Fibroblast of villous mesenchyme (primary cell): ENCODE measurements at regions not wholly inside any gene's neighbourhood (a gene's known extent, or its start where the extent isn't known, plus 50 kb on each side); places are given as distances from the start of the nearest gene placed in this dataset.
"Not testable (repeated sequence)": the region's sequence is repeated elsewhere in the genome, so short reads cannot be mapped to it uniquely, and the experiment has no call there.

Source experiments
- DNase-seq: peaks from one replicate; pipeline ENCODE4 v3.0.0-alpha.2; 2010; ENCODE audit warnings: low read depth
- H3K4me3 ChIP-seq: 2 replicates; pipeline ENCODE4 v1.5.1; 2011; ENCODE audit warnings: low read depth, mild to moderate bottlenecking, low read length
- TF ChIP-seq, protein P1 (sequence below): IDR thresholded peaks from 2 replicates; pipeline ENCODE4 v1.5.1; 2012; ENCODE audit warnings: low read depth, mild to moderate bottlenecking, low read length; ENCODE audit not compliant: insufficient read depth

GRCh38 chr7:45259966-45260646, 102.5 kb downstream of the RAMP3 start:
- no peak overlapping the region for H3K4me3 ChIP-seq
- peak; percentile 17 for DNase-seq
- TF ChIP-seq, protein P1, sequence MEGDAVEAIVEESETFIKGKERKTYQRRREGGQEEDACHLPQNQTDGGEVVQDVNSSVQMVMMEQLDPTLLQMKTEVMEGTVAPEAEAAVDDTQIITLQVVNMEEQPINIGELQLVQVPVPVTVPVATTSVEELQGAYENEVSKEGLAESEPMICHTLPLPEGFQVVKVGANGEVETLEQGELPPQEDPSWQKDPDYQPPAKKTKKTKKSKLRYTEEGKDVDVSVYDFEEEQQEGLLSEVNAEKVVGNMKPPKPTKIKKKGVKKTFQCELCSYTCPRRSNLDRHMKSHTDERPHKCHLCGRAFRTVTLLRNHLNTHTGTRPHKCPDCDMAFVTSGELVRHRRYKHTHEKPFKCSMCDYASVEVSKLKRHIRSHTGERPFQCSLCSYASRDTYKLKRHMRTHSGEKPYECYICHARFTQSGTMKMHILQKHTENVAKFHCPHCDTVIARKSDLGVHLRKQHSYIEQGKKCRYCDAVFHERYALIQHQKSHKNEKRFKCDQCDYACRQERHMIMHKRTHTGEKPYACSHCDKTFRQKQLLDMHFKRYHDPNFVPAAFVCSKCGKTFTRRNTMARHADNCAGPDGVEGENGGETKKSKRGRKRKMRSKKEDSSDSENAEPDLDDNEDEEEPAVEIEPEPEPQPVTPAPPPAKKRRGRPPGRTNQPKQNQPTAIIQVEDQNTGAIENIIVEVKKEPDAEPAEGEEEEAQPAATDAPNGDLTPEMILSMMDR: peak; percentile 99

- H3K4me3 ChIP-seq: no peak overlapping the region
- peak; percentile 6 for DNase-seq
- TF ChIP-seq, protein P1: no peak
These were observed 109.7 kb downstream of the RAMP3 start for GRCh38 chr7:45267262-45267661.

DNA sequence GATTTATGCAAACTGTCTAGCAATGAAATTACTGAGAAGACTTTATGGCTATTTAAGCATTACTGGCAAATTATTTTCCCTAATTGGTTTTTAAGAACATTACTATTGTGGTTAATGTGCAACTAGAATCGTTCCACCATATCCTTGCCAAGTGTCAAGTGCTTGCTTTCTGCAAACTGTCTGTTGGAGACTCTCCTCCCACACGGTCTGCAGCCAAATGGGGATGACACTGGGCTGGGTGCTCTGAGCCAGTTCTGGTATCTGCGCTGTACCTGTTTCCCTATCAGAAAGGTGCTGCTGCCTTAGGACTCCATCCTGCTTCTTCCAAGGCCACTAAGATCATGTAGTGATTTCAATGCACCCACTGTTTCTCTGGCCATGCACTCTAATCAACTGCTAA, 110.4 kb downstream of the RAMP3 start:
- no peak for DNase-seq
- TF ChIP-seq, protein P1: no peak
- H3K4me3 ChIP-seq: no peak overlapping the region

DNA sequence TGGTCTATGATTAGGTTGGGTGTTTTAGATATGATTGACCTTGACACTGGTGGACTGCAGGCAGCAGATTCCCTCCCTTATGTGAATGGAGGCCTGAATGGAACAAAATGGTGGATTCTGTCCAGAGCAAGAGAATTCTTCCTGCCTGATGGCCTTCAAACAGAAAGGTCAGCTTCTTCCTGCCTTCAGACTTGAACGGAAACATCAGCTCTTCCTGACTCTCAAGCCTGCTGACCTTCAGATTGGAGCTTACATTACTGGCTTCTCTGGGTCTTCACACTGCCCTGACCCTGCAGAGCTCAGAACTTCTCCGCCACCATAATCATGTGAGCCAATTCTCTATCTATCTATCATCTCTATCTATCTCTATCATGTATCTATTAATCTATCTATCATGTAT, 111.6 kb downstream of the RAMP3 start:
- DNase-seq: no peak
- TF ChIP-seq, protein P1: no peak
- no peak overlapping the region for H3K4me3 ChIP-seq

DNA sequence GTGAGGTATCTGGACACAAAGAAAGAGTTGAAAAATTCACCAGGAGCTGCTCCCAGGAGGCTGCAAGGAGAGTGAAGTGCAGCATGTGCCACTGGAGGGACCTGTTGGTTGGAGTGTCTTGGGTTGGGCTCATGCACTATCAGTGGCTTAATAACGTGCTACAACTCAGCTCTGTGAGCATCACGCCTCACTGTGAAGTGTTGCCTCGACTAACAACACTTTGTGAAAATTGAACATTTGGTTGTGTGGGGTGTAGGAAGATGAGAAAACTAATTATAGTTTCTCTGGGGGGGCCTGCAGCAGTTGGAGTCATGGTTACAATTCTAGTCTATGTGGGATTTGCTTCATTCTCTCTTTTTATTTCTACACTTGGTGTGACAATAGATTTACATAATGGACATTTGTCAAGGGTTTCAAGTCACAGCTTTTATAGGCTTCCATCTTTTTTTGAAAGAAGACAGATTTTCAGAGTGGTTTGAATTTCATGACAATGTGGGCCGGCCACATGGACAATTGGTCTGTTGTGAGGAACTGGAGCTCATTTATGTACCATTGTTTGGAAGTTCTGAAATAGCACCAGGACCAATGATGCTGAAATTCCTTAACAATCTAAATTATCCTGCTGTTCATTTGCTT, 121.3 kb downstream of the RAMP3 start:
- DNase-seq: no peak
- TF ChIP-seq, protein P1: no peak
- no peak overlapping the region for H3K4me3 ChIP-seq

DNA sequence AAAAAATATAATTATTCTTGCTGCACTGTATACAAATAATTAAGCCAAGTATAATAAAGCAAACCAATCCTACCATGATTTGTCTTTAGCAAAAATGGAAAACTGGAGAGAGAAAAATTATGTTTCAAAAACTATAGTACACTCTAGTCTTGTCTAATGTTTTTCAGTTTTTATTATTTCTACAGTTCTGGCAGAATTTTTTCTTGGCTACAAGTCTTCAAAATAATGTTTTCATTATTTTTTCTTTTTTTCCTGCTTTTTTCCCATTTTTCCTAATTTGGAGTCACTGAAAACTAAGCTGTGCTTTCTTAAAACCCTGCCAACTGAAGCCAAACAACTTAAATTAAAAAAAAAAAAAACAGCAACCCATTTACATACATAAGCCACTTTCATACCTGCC, 132.0 kb downstream of the RAMP3 start:
- not testable (repeated sequence) for H3K4me3 ChIP-seq, DNase-seq

- H3K4me3 ChIP-seq: no peak overlapping the region
- TF ChIP-seq, protein P1: no peak
- no peak for DNase-seq
These were observed 133.3 kb downstream of the RAMP3 start for GRCh38 chr7:45290880-45291279.
